Lower lobe of right lung (tissue), 2 donors: ENCODE measurements at regions not wholly inside any gene's neighbourhood (a gene's known extent, or its start where the extent isn't known, plus 50 kb on each side); places are given as distances from the start of the nearest gene placed in this dataset.

Source experiments
- ATAC-seq, 2 donors: fragments of 200-7000 bp; cut with Tn5 transposase; one replicate each; pipeline ENCODE4 v1.9.1; 2020 to 2022; ENCODE audit warnings: mild to moderate bottlenecking in 2 of 2, moderate library complexity in 2 of 2
- DNase-seq: peaks from one replicate; pipeline ENCODE4 v3.0.0-alpha.2; 2020
- H3K27ac ChIP-seq: fragments of 200-600 bp; one replicate; pipeline ENCODE4 v1.8.0; 2022
- H3K27me3 ChIP-seq: fragments of 200-600 bp; one replicate; pipeline ENCODE4 v1.8.0; 2022; ENCODE audit warnings: low read depth
- H3K36me3 ChIP-seq: fragments of 200-600 bp; one replicate; pipeline ENCODE4 v1.8.0; 2022; ENCODE audit warnings: mild to moderate bottlenecking
- H3K4me1 ChIP-seq: fragments of 200-600 bp; one replicate; pipeline ENCODE4 v1.8.0; 2022
- H3K4me3 ChIP-seq: fragments of 200-600 bp; one replicate; pipeline ENCODE4 v1.8.0; 2022; ENCODE audit warnings: mild to moderate bottlenecking
- H3K9me3 ChIP-seq: fragments of 200-600 bp; one replicate; pipeline ENCODE4 v1.8.0; 2022
- intact Hi-C: fragments of 100-400 bp; cut with DNase I; formaldehyde crosslinking; loops from one replicate; pipeline ENCODE4 v1.11.0; 2022
- TF ChIP-seq, protein P1 (sequence below): fragments of 200-600 bp; IDR thresholded peaks from one replicate; pipeline ENCODE4 v1.8.0; 2022; ENCODE audit warnings: antibody characterized with exemption, mild to moderate bottlenecking
- donor health status: DM: no; HTN: yes; CAD: no; lungs with severe emphysema.

DNA sequence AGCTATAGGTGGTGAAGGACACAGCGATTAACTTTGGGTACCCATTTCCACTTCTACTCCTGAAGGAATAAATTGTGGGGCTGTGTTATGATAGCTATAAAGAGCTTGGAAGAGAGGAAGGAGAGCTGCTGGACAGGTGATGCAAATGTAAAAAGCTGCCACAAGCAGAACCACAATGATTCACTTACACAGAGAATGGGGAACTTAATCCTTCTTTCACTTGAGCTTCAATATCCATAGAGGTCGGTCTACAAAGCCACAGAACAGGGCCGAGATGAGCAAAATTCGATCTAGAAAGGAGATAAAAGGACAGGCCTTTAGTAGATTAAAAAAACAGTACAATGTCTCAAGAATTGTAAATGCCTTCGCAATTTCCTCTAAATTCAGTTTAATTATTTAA lies 831.1 kb downstream of the LRFN5 start:
- ATAC-seq (no peak), DNase-seq (no peak)
- TF ChIP-seq, protein P1, sequence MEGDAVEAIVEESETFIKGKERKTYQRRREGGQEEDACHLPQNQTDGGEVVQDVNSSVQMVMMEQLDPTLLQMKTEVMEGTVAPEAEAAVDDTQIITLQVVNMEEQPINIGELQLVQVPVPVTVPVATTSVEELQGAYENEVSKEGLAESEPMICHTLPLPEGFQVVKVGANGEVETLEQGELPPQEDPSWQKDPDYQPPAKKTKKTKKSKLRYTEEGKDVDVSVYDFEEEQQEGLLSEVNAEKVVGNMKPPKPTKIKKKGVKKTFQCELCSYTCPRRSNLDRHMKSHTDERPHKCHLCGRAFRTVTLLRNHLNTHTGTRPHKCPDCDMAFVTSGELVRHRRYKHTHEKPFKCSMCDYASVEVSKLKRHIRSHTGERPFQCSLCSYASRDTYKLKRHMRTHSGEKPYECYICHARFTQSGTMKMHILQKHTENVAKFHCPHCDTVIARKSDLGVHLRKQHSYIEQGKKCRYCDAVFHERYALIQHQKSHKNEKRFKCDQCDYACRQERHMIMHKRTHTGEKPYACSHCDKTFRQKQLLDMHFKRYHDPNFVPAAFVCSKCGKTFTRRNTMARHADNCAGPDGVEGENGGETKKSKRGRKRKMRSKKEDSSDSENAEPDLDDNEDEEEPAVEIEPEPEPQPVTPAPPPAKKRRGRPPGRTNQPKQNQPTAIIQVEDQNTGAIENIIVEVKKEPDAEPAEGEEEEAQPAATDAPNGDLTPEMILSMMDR, result no peak
- H3K4me3 ChIP-seq, result no peak overlapping the region
- no peaks in the 10 kb centered on the region for H3K36me3 ChIP-seq
- H3K9me3 ChIP-seq, result no peaks in the 10 kb centered on the region
- no peaks in the 10 kb centered on the region for H3K27me3 ChIP-seq
- no peaks in the 10 kb centered on the region for H3K4me1 ChIP-seq
- no peak overlapping the region for H3K27ac ChIP-seq
- intact Hi-C loops, result no loop called here

- ATAC-seq (no peak), DNase-seq (no peak)
- TF ChIP-seq, protein P1, result no peak
- H3K27ac ChIP-seq, result no peak overlapping the region
- no peaks in the 10 kb centered on the region for H3K4me1 ChIP-seq
- no peaks in the 10 kb centered on the region for H3K27me3 ChIP-seq
- H3K4me3 ChIP-seq, result no peak overlapping the region
- H3K36me3 ChIP-seq, result no peaks in the 10 kb centered on the region
- intact Hi-C loops, result no loop called here
- no peaks in the 10 kb centered on the region for H3K9me3 ChIP-seq
Measured at GRCh38 chr14:42429401-42429800, 822.7 kb downstream of the LRFN5 start.

DNA sequence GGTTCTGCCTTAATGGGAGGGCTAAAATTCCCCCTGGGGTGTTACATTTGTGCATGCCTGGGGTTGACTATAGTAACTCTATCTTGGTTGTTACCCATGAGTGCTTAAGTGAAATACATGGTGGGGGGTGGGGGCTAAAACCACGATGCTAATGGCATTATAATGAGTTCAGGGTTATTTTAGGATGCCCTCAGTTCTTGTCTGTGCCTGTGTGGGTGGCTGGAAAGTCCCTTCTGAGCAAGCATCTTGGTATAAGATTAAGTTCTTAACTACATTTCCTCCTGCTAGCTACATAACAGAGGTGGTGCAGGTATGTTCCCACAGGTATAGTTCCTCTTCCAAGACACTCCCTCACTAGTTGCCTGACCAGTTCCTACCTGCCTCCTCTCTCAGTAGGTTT lies 822.3 kb downstream of the LRFN5 start:
- Histone ChIP-seq H3K4me3 (no peak overlapping the region), H3K27me3 (no peaks in the 10 kb centered on the region), H3K36me3 (no peaks in the 10 kb centered on the region), H3K9me3 (no peaks in the 10 kb centered on the region), H3K27ac (no peak overlapping the region), H3K4me1 (no peaks in the 10 kb centered on the region)
- no peak for ATAC-seq
- no peak for DNase-seq
- TF ChIP-seq, protein P1, result no peak
- intact Hi-C loops, result no loop called here

- intact Hi-C loops, result no loop called here
- Histone ChIP-seq H3K27ac (no peak overlapping the region), H3K4me1 (no peaks in the 10 kb centered on the region), H3K36me3 (no peaks in the 10 kb centered on the region), H3K9me3 (no peaks in the 10 kb centered on the region), H3K27me3 (no peaks in the 10 kb centered on the region), H3K4me3 (no peak overlapping the region)
- TF ChIP-seq, protein P1, result no peak
- ATAC-seq (no peak), DNase-seq (no peak)
Measured at GRCh38 chr14:42424501-42424900, 817.8 kb downstream of the LRFN5 start.

GRCh38 chr14:42421377-42422078 lies 814.9 kb downstream of the LRFN5 start:
- intact Hi-C loops, result no loop called here
- TF ChIP-seq, protein P1, result no peak
- no peaks in the 10 kb centered on the region for H3K27me3 ChIP-seq
- no peak overlapping the region for H3K27ac ChIP-seq
- no peaks in the 10 kb centered on the region for H3K4me1 ChIP-seq
- ATAC-seq (no peak), DNase-seq (no peak)
- H3K36me3 ChIP-seq, result no peaks in the 10 kb centered on the region
- H3K4me3 ChIP-seq, result no peak overlapping the region
- no peaks in the 10 kb centered on the region for H3K9me3 ChIP-seq
